ENCODE measurements at regions not wholly inside any gene's neighbourhood (a gene's known extent, or its start where the extent isn't known, plus 50 kb on each side); places are given as distances from the start of the nearest gene placed in this dataset.

- no peak for TF ChIP-seq CDX4 (CRISPR knock-in tag; IDR thresholded peaks at IDR 0.05; ENCODE audit: borderline replicate concordance)
- TF ChIP-seq MYBL2 (CRISPR knock-in tag; IDR thresholded peaks at IDR 0.05): no peak
- TF ChIP-seq NFYB (CRISPR knock-in tag; conservative IDR thresholded peaks at IDR 0.05; ENCODE audit: low read depth): no peak
- no peak for TF ChIP-seq SP1 (CRISPR knock-in tag; conservative IDR thresholded peaks at IDR 0.05)
- no peak for TF ChIP-seq NR1H2 (CRISPR knock-in tag; IDR thresholded peaks at IDR 0.05)
- TF ChIP-seq ZNF232 (CRISPR knock-in tag; IDR thresholded peaks at IDR 0.05): no peak
- TF ChIP-seq TEAD1 (CRISPR knock-in tag; IDR thresholded peaks at IDR 0.05): no peak
- TF ChIP-seq NFATC4 (CRISPR knock-in tag; IDR thresholded peaks at IDR 0.05): no peak
- TF ChIP-seq PRRX2 (CRISPR knock-in tag; IDR thresholded peaks at IDR 0.05): no peak
- no peak for TF ChIP-seq CBFB (CRISPR knock-in tag; IDR thresholded peaks at IDR 0.05; ENCODE audit: low read depth)
- TF ChIP-seq EMX1 (CRISPR knock-in tag; IDR thresholded peaks at IDR 0.05): no peak
- no peak for TF ChIP-seq PRDM15 (CRISPR knock-in tag; IDR thresholded peaks at IDR 0.05)
- no peak for TF ChIP-seq ZNF396 (CRISPR knock-in tag; IDR thresholded peaks at IDR 0.05; ENCODE audit: borderline replicate concordance)
- TF ChIP-seq JUN (CRISPR knock-in tag; IDR thresholded peaks at IDR 0.05): no peak
- TF ChIP-seq SMAD4 (CRISPR knock-in tag; IDR thresholded peaks at IDR 0.05): no peak
- ChIA-PET CTCF (no interaction called here), POLR2A (no interaction called here)
- Mint-ChIP-seq H3K9me3 (no peaks in the 10 kb centered on the region), H3K4me3 (no peak overlapping the region), H3K4me1 (peaks cover 8% of the 10 kb centered on the region), H3K27ac (no peak overlapping the region), H3K36me3 (no peaks in the 10 kb centered on the region), H3K27me3 (ENCODE audit: low read depth) (no peaks in the 10 kb centered on the region)
- DNase-seq (ENCODE audit: low spot score): no peak
- no peak for ATAC-seq
These were observed 550.2 kb upstream of the MIR17HG start for GRCh38 chr13:90797335-90797734.

DNA sequence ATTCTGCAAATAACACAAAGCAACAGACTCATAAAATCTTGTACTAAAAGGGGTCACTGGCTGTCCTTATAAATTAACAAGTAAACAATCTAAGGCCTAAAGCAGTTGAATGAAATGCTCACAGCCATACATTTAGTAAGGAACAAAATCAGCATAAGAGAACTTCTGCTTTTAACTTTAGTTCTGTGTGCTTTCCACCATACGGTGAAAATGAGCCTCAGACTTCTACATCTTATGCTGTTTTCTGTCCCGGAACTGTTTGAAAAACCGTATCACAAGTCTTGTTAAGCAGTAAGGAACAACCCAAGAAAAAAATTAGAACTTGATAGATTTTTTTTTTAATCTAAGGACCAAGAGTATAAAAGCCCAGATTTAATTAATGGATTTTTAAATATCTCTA lies 549.1 kb upstream of the MIR17HG start:
- DNase-seq (ENCODE audit: low spot score): no peak
- no peak for ATAC-seq
- ChIA-PET POLR2A (no interaction called here), CTCF (no interaction called here)
- H3K27ac Mint-ChIP-seq: no peak overlapping the region
- no peaks in the 10 kb centered on the region for H3K9me3 Mint-ChIP-seq
- TF ChIP-seq TEAD4 (CRISPR knock-in tag; IDR thresholded peaks at IDR 0.05): no peak
- no peak for TF ChIP-seq JUN (CRISPR knock-in tag; IDR thresholded peaks at IDR 0.05)
- no peak for TF ChIP-seq TP53 (CRISPR knock-in tag; IDR thresholded peaks at IDR 0.05)
- no peak for TF ChIP-seq AR (CRISPR knock-in tag; IDR thresholded peaks at IDR 0.05)
- no peak for TF ChIP-seq EMX1 (CRISPR knock-in tag; IDR thresholded peaks at IDR 0.05)
- TF ChIP-seq KAT7 (CRISPR knock-in tag; IDR thresholded peaks at IDR 0.05; ENCODE audit: borderline replicate concordance): no peak
- no peak for TF ChIP-seq PRRX2 (CRISPR knock-in tag; IDR thresholded peaks at IDR 0.05)
- TF ChIP-seq NFE2L1 (CRISPR knock-in tag; IDR thresholded peaks at IDR 0.05): no peak
- no peak for TF ChIP-seq ZBTB43 (CRISPR knock-in tag; IDR thresholded peaks at IDR 0.05)
- no peak for TF ChIP-seq E2F4 (CRISPR knock-in tag; IDR thresholded peaks at IDR 0.05; ENCODE audit: borderline replicate concordance, low read depth)
- TF ChIP-seq NR2C2 (CRISPR knock-in tag; IDR thresholded peaks at IDR 0.05): no peak
- TF ChIP-seq E2F5 (CRISPR knock-in tag; IDR thresholded peaks at IDR 0.05): no peak
- TF ChIP-seq TEAD1 (CRISPR knock-in tag; IDR thresholded peaks at IDR 0.05): no peak
- TF ChIP-seq TCF7 (CRISPR knock-in tag; IDR thresholded peaks at IDR 0.05; ENCODE audit: low read depth): no peak
- no peak for TF ChIP-seq USF1 (CRISPR knock-in tag; IDR thresholded peaks at IDR 0.05)
- no peak for TF ChIP-seq HMGA2 (CRISPR knock-in tag; IDR thresholded peaks at IDR 0.05)
- H3K4me1 Mint-ChIP-seq: peaks cover 6% of the 10 kb centered on the region; the same call in 1 of the 2 replicates
- no peaks in the 10 kb centered on the region for H3K36me3 Mint-ChIP-seq
- H3K4me3 Mint-ChIP-seq: no peak overlapping the region
- H3K27me3 Mint-ChIP-seq (ENCODE audit: low read depth): no peaks in the 10 kb centered on the region
